ENCODE measurements at regions not wholly inside any gene's neighbourhood (a gene's known extent, or its start where the extent isn't known, plus 50 kb on each side); places are given as distances from the start of the nearest gene placed in this dataset.

DNA sequence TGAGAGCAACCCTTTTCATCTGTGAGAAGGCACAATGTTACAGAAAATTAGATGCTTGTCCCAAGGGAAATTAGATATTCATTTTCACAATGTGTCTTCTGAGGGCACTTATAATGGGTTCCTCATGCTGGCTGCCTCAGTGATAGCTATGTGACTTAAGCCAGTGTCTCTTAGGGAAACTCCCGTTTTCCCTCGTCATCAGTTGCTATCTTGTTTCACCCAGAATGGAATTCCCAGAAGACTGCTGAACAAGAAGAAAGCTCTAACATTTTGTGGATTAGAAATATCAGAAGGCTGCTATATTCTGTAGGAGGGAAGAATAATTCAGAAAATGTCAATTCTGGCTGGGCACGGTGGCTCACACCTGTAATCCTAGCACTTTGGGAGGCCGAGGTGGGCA lies 67.9 kb upstream of the WDR72 start:
- TF ChIP-seq POLR2AphosphoS5 (IDR thresholded peaks at IDR 0.05; ENCODE audit: low read depth, low read length), result no peak
- TF ChIP-seq SMC3 (IDR thresholded peaks at IDR 0.05; ENCODE audit: low read depth, low read length), result no peak
- no peak for TF ChIP-seq FOXM1 (IDR thresholded peaks at IDR 0.05; ENCODE audit: low read depth)
- no peak for TF ChIP-seq CTCF (IDR thresholded peaks at IDR 0.05)
- TF ChIP-seq RFX5 (IDR thresholded peaks at IDR 0.05; ENCODE audit: low read length), result no peak
- no peak for TF ChIP-seq EZH2phosphoT487 (IDR thresholded peaks at IDR 0.05; ENCODE audit: borderline replicate concordance, low read depth)
- TF ChIP-seq, protein P1, sequence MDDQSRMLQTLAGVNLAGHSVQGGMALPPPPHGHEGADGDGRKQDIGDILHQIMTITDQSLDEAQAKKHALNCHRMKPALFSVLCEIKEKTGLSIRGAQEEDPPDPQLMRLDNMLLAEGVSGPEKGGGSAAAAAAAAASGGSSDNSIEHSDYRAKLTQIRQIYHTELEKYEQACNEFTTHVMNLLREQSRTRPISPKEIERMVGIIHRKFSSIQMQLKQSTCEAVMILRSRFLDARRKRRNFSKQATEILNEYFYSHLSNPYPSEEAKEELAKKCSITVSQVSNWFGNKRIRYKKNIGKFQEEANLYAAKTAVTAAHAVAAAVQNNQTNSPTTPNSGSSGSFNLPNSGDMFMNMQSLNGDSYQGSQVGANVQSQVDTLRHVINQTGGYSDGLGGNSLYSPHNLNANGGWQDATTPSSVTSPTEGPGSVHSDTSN (IDR thresholded peaks at IDR 0.05), result no peak
- TF ChIP-seq GABPA (IDR thresholded peaks at IDR 0.05; ENCODE audit: low read depth), result no peak
- TF ChIP-seq MEF2A (IDR thresholded peaks at IDR 0.05; ENCODE audit: borderline replicate concordance, low read depth), result no peak
- TF ChIP-seq USF1 (IDR thresholded peaks at IDR 0.05; ENCODE audit: borderline replicate concordance, low read depth), result no peak
- no peak for TF ChIP-seq FOXJ3 (CRISPR knock-in tag; IDR thresholded peaks at IDR 0.05)
- TF ChIP-seq, protein P2, sequence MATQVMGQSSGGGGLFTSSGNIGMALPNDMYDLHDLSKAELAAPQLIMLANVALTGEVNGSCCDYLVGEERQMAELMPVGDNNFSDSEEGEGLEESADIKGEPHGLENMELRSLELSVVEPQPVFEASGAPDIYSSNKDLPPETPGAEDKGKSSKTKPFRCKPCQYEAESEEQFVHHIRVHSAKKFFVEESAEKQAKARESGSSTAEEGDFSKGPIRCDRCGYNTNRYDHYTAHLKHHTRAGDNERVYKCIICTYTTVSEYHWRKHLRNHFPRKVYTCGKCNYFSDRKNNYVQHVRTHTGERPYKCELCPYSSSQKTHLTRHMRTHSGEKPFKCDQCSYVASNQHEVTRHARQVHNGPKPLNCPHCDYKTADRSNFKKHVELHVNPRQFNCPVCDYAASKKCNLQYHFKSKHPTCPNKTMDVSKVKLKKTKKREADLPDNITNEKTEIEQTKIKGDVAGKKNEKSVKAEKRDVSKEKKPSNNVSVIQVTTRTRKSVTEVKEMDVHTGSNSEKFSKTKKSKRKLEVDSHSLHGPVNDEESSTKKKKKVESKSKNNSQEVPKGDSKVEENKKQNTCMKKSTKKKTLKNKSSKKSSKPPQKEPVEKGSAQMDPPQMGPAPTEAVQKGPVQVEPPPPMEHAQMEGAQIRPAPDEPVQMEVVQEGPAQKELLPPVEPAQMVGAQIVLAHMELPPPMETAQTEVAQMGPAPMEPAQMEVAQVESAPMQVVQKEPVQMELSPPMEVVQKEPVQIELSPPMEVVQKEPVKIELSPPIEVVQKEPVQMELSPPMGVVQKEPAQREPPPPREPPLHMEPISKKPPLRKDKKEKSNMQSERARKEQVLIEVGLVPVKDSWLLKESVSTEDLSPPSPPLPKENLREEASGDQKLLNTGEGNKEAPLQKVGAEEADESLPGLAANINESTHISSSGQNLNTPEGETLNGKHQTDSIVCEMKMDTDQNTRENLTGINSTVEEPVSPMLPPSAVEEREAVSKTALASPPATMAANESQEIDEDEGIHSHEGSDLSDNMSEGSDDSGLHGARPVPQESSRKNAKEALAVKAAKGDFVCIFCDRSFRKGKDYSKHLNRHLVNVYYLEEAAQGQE (IDR thresholded peaks at IDR 0.05; ENCODE audit: low read depth, low read length), result no peak
- TF ChIP-seq JUND (IDR thresholded peaks at IDR 0.05), result no peak
- TF ChIP-seq, protein P3, sequence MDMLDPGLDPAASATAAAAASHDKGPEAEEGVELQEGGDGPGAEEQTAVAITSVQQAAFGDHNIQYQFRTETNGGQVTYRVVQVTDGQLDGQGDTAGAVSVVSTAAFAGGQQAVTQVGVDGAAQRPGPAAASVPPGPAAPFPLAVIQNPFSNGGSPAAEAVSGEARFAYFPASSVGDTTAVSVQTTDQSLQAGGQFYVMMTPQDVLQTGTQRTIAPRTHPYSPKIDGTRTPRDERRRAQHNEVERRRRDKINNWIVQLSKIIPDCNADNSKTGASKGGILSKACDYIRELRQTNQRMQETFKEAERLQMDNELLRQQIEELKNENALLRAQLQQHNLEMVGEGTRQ (IDR thresholded peaks at IDR 0.05; ENCODE audit: borderline replicate concordance, low read depth, low read length), result no peak

Data from SK-N-SH (cell line).